PC-3 (cell line): ENCODE measurements at regions not wholly inside any gene's neighbourhood (a gene's known extent, or its start where the extent isn't known, plus 50 kb on each side); places are given as distances from the start of the nearest gene placed in this dataset.

Experiments used
- ATAC-seq: fragments of 200-7000 bp; cut with Tn5 transposase; 2 replicates; pipeline ENCODE4 v1.9.1; 2020; ENCODE audit warnings: mild to moderate bottlenecking, moderate library complexity
- BruUV-seq: library from RNA; stranded (reverse); fragments of 400-500 nt; replicated peaks from 2 replicates; lab custom pipeline; 2021; lab: Mats Ljungman, UMichigan
- CTCF ChIA-PET: fragments of 300-600 bp; sonication (Branson Sonifier 250); formaldehyde crosslinking; loops from one replicate; lab custom pipeline; 2022; ENCODE audit warnings: antibody characterized with exemption; lab: Charles Lee
- POLR2A ChIA-PET: fragments of 300-600 bp; sonication (Branson Sonifier 250); formaldehyde crosslinking; loops from one replicate; lab custom pipeline; 2022; ENCODE audit warnings: antibody characterized with exemption; ENCODE audit not compliant: unreplicated experiment; lab: Charles Lee
- DNase-seq: peaks from one replicate; pipeline ENCODE4 v3.0.0-alpha.2; 2015
- H2AFZ ChIP-seq: fragments of 300-600 bp; sonication (generic); 2 replicates; pipeline ENCODE4 v1.6.0; 2016; ENCODE audit warnings: antibody characterized with exemption, low read length
- H3F3A ChIP-seq: fragments of 300-600 bp; sonication (generic); one replicate; pipeline ENCODE4 v1.6.0; 2017; ENCODE audit warnings: antibody characterized with exemption, low read length, control low read depth, mild to moderate bottlenecking; ENCODE audit not compliant: unreplicated experiment
- H3K27ac ChIP-seq: fragments of 300-600 bp; sonication (generic); 2 replicates; pipeline ENCODE4 v1.5.1; 2016; ENCODE audit warnings: mild to moderate bottlenecking, low read length
- H3K27me3 ChIP-seq: fragments of 300-600 bp; sonication (generic); 2 replicates; pipeline ENCODE4 v1.6.1; 2016; ENCODE audit warnings: low read length, mixed read lengths
- H3K36me3 ChIP-seq: fragments of 300-600 bp; sonication (generic); 2 replicates; pipeline ENCODE4 v1.6.1; 2016; ENCODE audit warnings: low read depth, mixed run types, low read length, mixed read lengths
- H3K4me1 ChIP-seq: fragments of 300-600 bp; sonication (generic); 2 replicates; pipeline ENCODE4 v1.5.1; 2016; ENCODE audit warnings: low read length; ENCODE audit not compliant: insufficient read depth
- H3K4me2 ChIP-seq: fragments of 300-600 bp; sonication (generic); 2 replicates; pipeline ENCODE4 v1.6.0; 2016; ENCODE audit warnings: low read length
- H3K4me3 ChIP-seq: fragments of 300-600 bp; sonication (generic); 2 replicates; pipeline ENCODE4 v1.5.1; 2016; ENCODE audit warnings: mild to moderate bottlenecking, low read length, mixed read lengths
- H3K79me2 ChIP-seq: fragments of 300-600 bp; sonication (generic); 2 replicates; pipeline ENCODE4 v1.6.1; 2017; ENCODE audit warnings: low read length, mixed read lengths
- H3K9ac ChIP-seq: fragments of 300-600 bp; sonication (generic); 2 replicates; pipeline ENCODE4 v1.6.0; 2016; ENCODE audit warnings: mild to moderate bottlenecking, low read length
- H3K9me2 ChIP-seq: fragments of 300-600 bp; sonication (generic); replicated peaks from 2 replicates; pipeline ENCODE4 v1.6.1; 2016; ENCODE audit warnings: mixed run types, low read length, mixed read lengths
- H3K9me3 ChIP-seq: fragments of 300-600 bp; sonication (generic); 2 replicates; pipeline ENCODE4 v1.6.1; 2016; ENCODE audit warnings: low read length, mixed read lengths
- H4K20me1 ChIP-seq: fragments of 300-600 bp; sonication (generic); 2 replicates; pipeline ENCODE4 v1.6.1; 2016; ENCODE audit warnings: low read length, mixed read lengths
- CTCF ChIP-seq: fragments of 300-600 bp; sonication (generic); conservative IDR thresholded peaks from 2 replicates; pipeline ENCODE4 v1.5.1; 2017; ENCODE audit warnings: antibody characterized with exemption, low read depth, mild to moderate bottlenecking, low read length
- EZH2 ChIP-seq: fragments of 300-600 bp; sonication (generic); IDR thresholded peaks from one replicate; pipeline ENCODE4 v1.6.1; 2017; ENCODE audit warnings: antibody characterized with exemption, mild to moderate bottlenecking, low read length; ENCODE audit not compliant: unreplicated experiment
- EZH2phosphoT487 ChIP-seq: fragments of 300-600 bp; sonication (generic); IDR thresholded peaks from 2 replicates; pipeline ENCODE4 v1.6.1; 2018; ENCODE audit warnings: mild to moderate bottlenecking, antibody characterized with exemption, low read length, borderline replicate concordance
- intact Hi-C: fragments of 100-400 bp; cut with micrococcal nuclease; formaldehyde crosslinking; loops from 2 replicates; pipeline ENCODE4 v1.9.0; 2023

- H3K9me3 ChIP-seq: no peaks in the 10 kb centered on the region
- no peaks in the 10 kb centered on the region for H3K79me2 ChIP-seq
- no peak overlapping the region for H2AFZ ChIP-seq
- H3K4me3 ChIP-seq: no peak overlapping the region
- ChIA-PET POLR2A (no interaction called here), CTCF (no interaction called here)
- intact Hi-C loops: no loop called here
- H3K27me3 ChIP-seq: peaks cover 7% of the 10 kb centered on the region; the same call in 1 of the 2 replicates
- H3F3A ChIP-seq: no peaks in the 10 kb centered on the region
- DNase-seq (no peak), ATAC-seq (no peak)
- TF ChIP-seq EZH2phosphoT487 (no peak), EZH2 (no peak), CTCF (no peak)
- H3K4me1 ChIP-seq: no peaks in the 10 kb centered on the region
- H3K4me2 ChIP-seq: no peak overlapping the region
- H3K27ac ChIP-seq: no peak overlapping the region
- no peak overlapping the region for H3K9ac ChIP-seq
- no peaks in the 10 kb centered on the region for H3K9me2 ChIP-seq
- H3K36me3 ChIP-seq: no peaks in the 10 kb centered on the region
- no peaks in the 10 kb centered on the region for H4K20me1 ChIP-seq
- BruUV-seq: no TSS peak
Measured at GRCh38 chr4:169818063-169818679, 60.4 kb upstream of the HPF1 start.

GRCh38 chr4:169815606-169816005, 57.9 kb upstream of the HPF1 start:
- Histone ChIP-seq H3K79me2 (no peaks in the 10 kb centered on the region), H2AFZ (no peak overlapping the region), H3F3A (no peaks in the 10 kb centered on the region), H3K9ac (no peak overlapping the region), H3K36me3 (no peaks in the 10 kb centered on the region), H3K9me2 (no peaks in the 10 kb centered on the region), H3K4me1 (no peaks in the 10 kb centered on the region), H3K4me2 (no peak overlapping the region), H3K4me3 (no peak overlapping the region), H3K27ac (no peak overlapping the region), H4K20me1 (no peaks in the 10 kb centered on the region), H3K27me3 (peaks cover 7% of the 10 kb centered on the region; the same call in 1 of the 2 replicates), H3K9me3 (no peaks in the 10 kb centered on the region)
- BruUV-seq: no TSS peak
- intact Hi-C loops: no loop called here
- no peak for ATAC-seq
- TF ChIP-seq EZH2phosphoT487 (no peak), EZH2 (no peak), CTCF (no peak)
- DNase-seq: peak; percentile 38
- CTCF ChIA-PET: no interaction called here
- POLR2A ChIA-PET: no interaction called here

DNA sequence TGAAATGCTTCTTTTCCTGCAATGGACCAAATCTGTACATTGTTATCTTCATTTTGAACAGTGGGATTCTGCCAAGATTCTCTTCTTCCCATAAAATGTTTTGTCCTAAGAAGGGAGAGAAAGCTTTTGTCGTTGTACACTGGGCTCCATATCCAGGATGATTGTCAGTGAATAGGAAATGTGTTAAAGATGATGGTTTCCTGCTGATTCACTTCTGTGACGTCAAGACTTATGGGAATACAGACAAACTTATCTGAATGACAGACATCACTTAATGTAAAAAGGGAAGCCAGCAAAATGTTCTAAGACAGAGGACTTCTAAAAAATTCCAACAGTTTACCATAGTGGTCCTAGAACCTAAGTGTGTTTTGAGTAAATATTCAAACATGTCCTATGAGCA, 53.7 kb upstream of the HPF1 start:
- Histone ChIP-seq H3K27ac (no peak overlapping the region), H3K36me3 (no peaks in the 10 kb centered on the region), H3K4me2 (no peak overlapping the region), H3K9me3 (no peaks in the 10 kb centered on the region), H3K4me1 (no peaks in the 10 kb centered on the region), H4K20me1 (no peaks in the 10 kb centered on the region), H3F3A (no peaks in the 10 kb centered on the region), H3K79me2 (no peaks in the 10 kb centered on the region), H3K9ac (no peak overlapping the region), H2AFZ (no peak overlapping the region), H3K27me3 (peaks cover 6% of the 10 kb centered on the region; the same call in 1 of the 2 replicates), H3K4me3 (no peak overlapping the region), H3K9me2 (no peaks in the 10 kb centered on the region)
- TF ChIP-seq CTCF (no peak), EZH2 (no peak), EZH2phosphoT487 (no peak)
- no TSS peak for BruUV-seq
- intact Hi-C loops: no loop called here
- ATAC-seq (no peak), DNase-seq (no peak)
- CTCF ChIA-PET: no interaction called here
- POLR2A ChIA-PET: no interaction called here
